Gastroesophageal sphincter (tissue), 3 donors: ENCODE measurements at regions not wholly inside any gene's neighbourhood (a gene's known extent, or its start where the extent isn't known, plus 50 kb on each side); places are given as distances from the start of the nearest gene placed in this dataset.
"Not testable (repeated sequence)": the region's sequence is repeated elsewhere in the genome, so short reads cannot be mapped to it uniquely, and the experiment has no call there.

Experiments
- CTCF ChIP-seq, 4 experiments: fragments of 200-600 bp in 2 of 4; fragments of 450-650 bp in 2 of 4; sonication (generic) in 1 of 4; IDR thresholded peaks; one replicate each; pipeline ENCODE4 v1.5.1; 2017 to 2019; ENCODE audit warnings: antibody characterized with exemption in 4 of 4, mild to moderate bottlenecking in 2 of 4, moderate library complexity in 2 of 4
- EP300 ChIP-seq: sonication (generic); formaldehyde crosslinking; IDR thresholded peaks from one replicate; pipeline ENCODE4 v1.6.1; 2017; ENCODE audit warnings: antibody characterized with exemption, mild to moderate bottlenecking
- POLR2AphosphoS5 ChIP-seq: sonication (generic); formaldehyde crosslinking; IDR thresholded peaks from one replicate; pipeline ENCODE4 v1.6.1; 2017; ENCODE audit warnings: antibody characterized with exemption

GRCh38 chr5:36410672-36411071, 109.0 kb upstream of the RANBP3L start:
- not testable (repeated sequence) for TF ChIP-seq CTCF (IDR thresholded peaks at IDR 0.05); EP300; POLR2AphosphoS5
